Skin epidermis (tissue), 12 donors: ENCODE measurements at regions not wholly inside any gene's neighbourhood (a gene's known extent, or its start where the extent isn't known, plus 50 kb on each side); places are given as distances from the start of the nearest gene placed in this dataset.
"Not testable (repeated sequence)": the region's sequence is repeated elsewhere in the genome, so short reads cannot be mapped to it uniquely, and the experiment has no call there.

ENCODE experiments used
- H3K27ac ChIP-seq, 21 experiments: fragments of 200-600 bp; sonication (generic) in 11 of 21; one replicate each; pipeline ENCODE4 v1.5.0; 2020; ENCODE audit warnings: mild to moderate bottlenecking in 3 of 21, inconsistent platforms in 2 of 21, moderate library complexity in 2 of 21
- H3K4me3 ChIP-seq, 7 experiments: fragments of 200-600 bp; sonication (generic) in 2 of 7; one replicate each; pipeline ENCODE4 v1.5.0; 2020; ENCODE audit warnings: inconsistent platforms in 2 of 7, mild to moderate bottlenecking in 2 of 7, moderate library complexity in 1 of 7

- Histone ChIP-seq H3K4me3 (no peak overlapping the region), H3K27ac (no peak overlapping the region)
Observed at GRCh38 chr2:187855689-187856088, 301.5 kb upstream of the TFPI start.

- Histone ChIP-seq H3K27ac (no peak overlapping the region), H3K4me3 (no peak overlapping the region)
Observed at GRCh38 chr2:187857826-187858225, 303.6 kb upstream of the TFPI start.

- Histone ChIP-seq H3K4me3 (no peak overlapping the region), H3K27ac (no peak overlapping the region)
Observed at GRCh38 chr2:187862715-187863114, 308.5 kb upstream of the TFPI start.

- Histone ChIP-seq H3K4me3 (no peak overlapping the region), H3K27ac (no peak overlapping the region)
Observed at GRCh38 chr2:187865025-187865424, 310.8 kb upstream of the TFPI start.

- Histone ChIP-seq H3K27ac (no peak overlapping the region), H3K4me3 (no peak overlapping the region)
Observed at GRCh38 chr2:187867165-187867564, 312.9 kb upstream of the TFPI start.

GRCh38 chr2:187869195-187869594 lies 315.0 kb upstream of the TFPI start:
- Histone ChIP-seq H3K27ac (no peak overlapping the region), H3K4me3 (no peak overlapping the region)

- Histone ChIP-seq H3K27ac (no peak overlapping the region), H3K4me3 (no peak overlapping the region)
Observed at GRCh38 chr2:187871506-187871905, 317.3 kb upstream of the TFPI start.

GRCh38 chr2:187873132-187873531 lies 318.9 kb upstream of the TFPI start:
- H3K4me3 ChIP-seq, result no peak overlapping the region
- H3K27ac ChIP-seq, result no peak overlapping the region

- H3K27ac ChIP-seq, result no peak overlapping the region
- no peak overlapping the region for H3K4me3 ChIP-seq
Observed at GRCh38 chr2:187874786-187875185, 320.6 kb upstream of the TFPI start.

GRCh38 chr2:187875261-187876141 lies 321.3 kb upstream of the TFPI start:
- Histone ChIP-seq H3K27ac (no peak overlapping the region), H3K4me3 (no peak overlapping the region)

GRCh38 chr2:187876554-187876953 lies 322.3 kb upstream of the TFPI start:
- Histone ChIP-seq H3K4me3 (no peak overlapping the region), H3K27ac (no peak overlapping the region)

GRCh38 chr2:187877391-187877790 lies 323.2 kb upstream of the TFPI start:
- Histone ChIP-seq H3K27ac (no peak overlapping the region), H3K4me3 (no peak overlapping the region)

GRCh38 chr2:187878112-187878511 lies 323.9 kb upstream of the TFPI start:
- no peak overlapping the region for H3K4me3 ChIP-seq

GRCh38 chr2:187879491-187879890 lies 325.3 kb upstream of the TFPI start:
- no peak overlapping the region for H3K4me3 ChIP-seq
- no peak overlapping the region for H3K27ac ChIP-seq

More at GRCh38 chr2:187878112-187878511, 323.9 kb upstream of the TFPI start:
- H3K27ac ChIP-seq, result no peak overlapping the region

- Histone ChIP-seq H3K27ac (no peak overlapping the region), H3K4me3 (no peak overlapping the region)
Observed at GRCh38 chr2:187884003-187884402, 329.8 kb upstream of the TFPI start.

- H3K4me3 ChIP-seq, result no peak overlapping the region
- peak overlapping the region in 1 of 21 experiments; percentile 69 for H3K27ac ChIP-seq
Observed at GRCh38 chr2:187890690-187891089, 336.5 kb upstream of the TFPI start.

GRCh38 chr2:187900021-187900420 lies 345.8 kb upstream of the TFPI start:
- H3K27ac ChIP-seq, result no peak overlapping the region
- no peak overlapping the region for H3K4me3 ChIP-seq

GRCh38 chr2:187906021-187906420 lies 351.8 kb upstream of the TFPI start:
- Histone ChIP-seq H3K4me3 (no peak overlapping the region), H3K27ac (no peak overlapping the region)

GRCh38 chr2:187910922-187911321 lies 356.7 kb upstream of the TFPI start:
- not testable (repeated sequence) for H3K27ac ChIP-seq, H3K4me3 ChIP-seq

GRCh38 chr2:187912950-187913349 lies 358.7 kb upstream of the TFPI start:
- Histone ChIP-seq H3K27ac (no peak overlapping the region), H3K4me3 (no peak overlapping the region)

GRCh38 chr2:187915810-187916209 lies 361.6 kb upstream of the TFPI start:
- no peak overlapping the region for H3K4me3 ChIP-seq

GRCh38 chr2:187916799-187917198 lies 362.6 kb upstream of the TFPI start:
- H3K27ac ChIP-seq, result no peak overlapping the region

More at GRCh38 chr2:187915810-187916209, 361.6 kb upstream of the TFPI start:
- H3K27ac ChIP-seq, result no peak overlapping the region

More at GRCh38 chr2:187916799-187917198, 362.6 kb upstream of the TFPI start:
- H3K4me3 ChIP-seq, result no peak overlapping the region
